Tibial nerve (tissue), 4 donors: ENCODE measurements at regions not wholly inside any gene's neighbourhood (a gene's known extent, or its start where the extent isn't known, plus 50 kb on each side); places are given as distances from the start of the nearest gene placed in this dataset.

ENCODE experiments used
- DNase-seq, 2 donors: peaks; one replicate each; pipeline ENCODE4 v3.0.0-alpha.2; 2019; ENCODE audit warnings: low spot score in 2 of 2
- H3K27ac ChIP-seq, 4 donors: fragments of 200-600 bp; sonication (generic) in 3 of 4; one replicate each; pipeline ENCODE4 v1.5.1; 2017 to 2019; ENCODE audit warnings: mild to moderate bottlenecking in 1 of 4
- H3K27me3 ChIP-seq, 2 donors: fragments of 200-600 bp; sonication (generic) in 1 of 2; one replicate each; pipeline versions ENCODE4 v1.5.1 to v1.6.0; 2017 to 2019
- H3K36me3 ChIP-seq, 3 donors: fragments of 200-600 bp; sonication (generic); one replicate each; pipeline ENCODE4 v1.5.1; 2018 to 2019
- H3K4me1 ChIP-seq, 4 donors: fragments of 200-600 bp; sonication (generic) in 3 of 4; one replicate each; pipeline ENCODE4 v1.5.1; 2017 to 2019
- H3K4me3 ChIP-seq, 4 donors: fragments of 200-600 bp; sonication (generic) in 3 of 4; one replicate each; pipeline ENCODE4 v1.5.1; 2017 to 2019; ENCODE audit warnings: mild to moderate bottlenecking in 1 of 4, moderate library complexity in 1 of 4
- H3K9me3 ChIP-seq, 4 donors: fragments of 200-600 bp; sonication (generic) in 3 of 4; one replicate each; pipeline ENCODE4 v1.5.1; 2017 to 2019
- CTCF ChIP-seq, 5 experiments: fragments of 200-600 bp in 3 of 5; fragments of 450-650 bp in 2 of 5; sonication (generic) in 3 of 5; IDR thresholded peaks; one replicate each; pipeline ENCODE4 v1.5.1; 2016 to 2019; ENCODE audit warnings: antibody characterized with exemption in 5 of 5, mild to moderate bottlenecking in 3 of 5, moderate library complexity in 2 of 5
- EP300 ChIP-seq, 2 donors: sonication (generic); formaldehyde crosslinking; IDR thresholded peaks; one replicate each; pipeline ENCODE4 v1.6.1; 2017; ENCODE audit warnings: antibody characterized with exemption in 2 of 2, mild to moderate bottlenecking in 1 of 2
- POLR2A ChIP-seq, 2 donors: fragments of 450-650 bp; IDR thresholded peaks; one replicate each; pipeline ENCODE4 v1.6.1; 2017; ENCODE audit warnings: antibody characterized with exemption in 2 of 2, mild to moderate bottlenecking in 2 of 2, moderate library complexity in 2 of 2
- WGBS, 2 donors: methylation state at CpG; one replicate each; pipeline ENCODE4 v1.1.5; 2018; 5-methylcytosine and 5-hydroxymethylcytosine counted together

GRCh38 chr13:47826471-47826870, 174.6 kb downstream of the SUCLA2 start:
- no peak for DNase-seq
- Histone ChIP-seq H3K36me3 (no peaks in the 10 kb centered on the region), H3K27me3 (no peaks in the 10 kb centered on the region), H3K9me3 (no peaks in the 10 kb centered on the region), H3K4me1 (no peaks in the 10 kb centered on the region), H3K4me3 (no peak overlapping the region), H3K27ac (no peak overlapping the region)
- TF ChIP-seq POLR2A (IDR thresholded peaks at IDR 0.05) (no peak), CTCF (IDR thresholded peaks at IDR 0.05) (no peak), EP300 (IDR thresholded peaks at IDR 0.05) (no peak)
- WGBS, 2 donors, result 13 to 20% methylated on average over 2 of the region's 2 CpGs

GRCh38 chr13:47822036-47822435, 179.0 kb downstream of the SUCLA2 start:
- no peak overlapping the region for H3K27ac ChIP-seq
- no peak overlapping the region for H3K4me3 ChIP-seq
- 88 to 95% methylated on average over 4 of the region's 4 CpGs for WGBS, 2 donors
- no peaks in the 10 kb centered on the region for H3K36me3 ChIP-seq
- H3K27me3 ChIP-seq, result no peaks in the 10 kb centered on the region
- DNase-seq, result no peak
- H3K9me3 ChIP-seq, result no peaks in the 10 kb centered on the region
- no peaks in the 10 kb centered on the region for H3K4me1 ChIP-seq
- no peak for TF ChIP-seq POLR2A (IDR thresholded peaks at IDR 0.05)
- no peak for TF ChIP-seq CTCF (IDR thresholded peaks at IDR 0.05)
- TF ChIP-seq EP300 (IDR thresholded peaks at IDR 0.05), result no peak

- no peaks in the 10 kb centered on the region for H3K36me3 ChIP-seq
- H3K4me1 ChIP-seq, result no peaks in the 10 kb centered on the region
- H3K9me3 ChIP-seq, result no peaks in the 10 kb centered on the region
- no peak for TF ChIP-seq CTCF (IDR thresholded peaks at IDR 0.05)
- TF ChIP-seq EP300 (IDR thresholded peaks at IDR 0.05), result no peak
- TF ChIP-seq POLR2A (IDR thresholded peaks at IDR 0.05), result no peak
- no peaks in the 10 kb centered on the region for H3K27me3 ChIP-seq
- no peak overlapping the region for H3K27ac ChIP-seq
- no peak for DNase-seq
- 61 to 65% methylated on average over 5 of the region's 5 CpGs for WGBS, 2 donors
- no peak overlapping the region for H3K4me3 ChIP-seq
Observed at GRCh38 chr13:47816831-47817230, 184.2 kb downstream of the SUCLA2 start.

- H3K27ac ChIP-seq, result no peak overlapping the region
- H3K9me3 ChIP-seq, result no peaks in the 10 kb centered on the region
- H3K27me3 ChIP-seq, result no peaks in the 10 kb centered on the region
- H3K4me1 ChIP-seq, result no peaks in the 10 kb centered on the region
- H3K4me3 ChIP-seq, result no peak overlapping the region
- no peaks in the 10 kb centered on the region for H3K36me3 ChIP-seq
- no peak for TF ChIP-seq POLR2A (IDR thresholded peaks at IDR 0.05)
- no peak for TF ChIP-seq EP300 (IDR thresholded peaks at IDR 0.05)
- no peak for TF ChIP-seq CTCF (IDR thresholded peaks at IDR 0.05)
- no peak for DNase-seq
- WGBS, 2 donors, result 63 to 81% methylated on average over 1 of the region's 1 CpG
Observed at GRCh38 chr13:47813718-47814117, 187.4 kb downstream of the SUCLA2 start.

- Histone ChIP-seq H3K9me3 (no peaks in the 10 kb centered on the region), H3K36me3 (no peaks in the 10 kb centered on the region), H3K4me1 (no peaks in the 10 kb centered on the region), H3K27me3 (no peaks in the 10 kb centered on the region), H3K27ac (no peak overlapping the region), H3K4me3 (no peak overlapping the region)
- DNase-seq, result no peak
- WGBS, 2 donors, result 62 to 70% methylated on average over 1 of the region's 1 CpG
- TF ChIP-seq POLR2A (IDR thresholded peaks at IDR 0.05), result no peak
- no peak for TF ChIP-seq EP300 (IDR thresholded peaks at IDR 0.05)
- no peak for TF ChIP-seq CTCF (IDR thresholded peaks at IDR 0.05)
Observed at GRCh38 chr13:47809411-47809810, 191.7 kb downstream of the SUCLA2 start.
